BLaER1 (cell line): ENCODE measurements at regions not wholly inside any gene's neighbourhood (a gene's known extent, or its start where the extent isn't known, plus 50 kb on each side); places are given as distances from the start of the nearest gene placed in this dataset.

Experiments
- H3K27ac ChIP-seq: shearing (Covaris generic); formaldehyde crosslinking; 2 replicates; pipeline ENCODE4 v1.8.1; 2022
- H3K27me3 ChIP-seq: shearing (Covaris generic); formaldehyde crosslinking; 2 replicates; pipeline ENCODE4 v1.8.1; 2022
- H3K36me3 ChIP-seq: shearing (Covaris generic); formaldehyde crosslinking; 2 replicates; pipeline ENCODE4 v1.8.1; 2022
- H3K4me1 ChIP-seq: shearing (Covaris generic); formaldehyde crosslinking; 2 replicates; pipeline ENCODE4 v1.8.1; 2022
- H3K4me2 ChIP-seq: shearing (Covaris generic); formaldehyde crosslinking; 2 replicates; pipeline ENCODE4 v1.8.1; 2022
- H3K4me3 ChIP-seq: shearing (Covaris generic); formaldehyde crosslinking; 2 replicates; pipeline ENCODE4 v1.8.1; 2022
- H3K9ac ChIP-seq: shearing (Covaris generic); formaldehyde crosslinking; 2 replicates; pipeline ENCODE4 v1.8.1; 2022
- H3K9me3 ChIP-seq: shearing (Covaris generic); formaldehyde crosslinking; 2 replicates; pipeline ENCODE4 v1.8.1; 2022
- H4K20me1 ChIP-seq: shearing (Covaris generic); formaldehyde crosslinking; 2 replicates; pipeline ENCODE4 v1.8.1; 2022
- Cebpa-rat ChIP-seq: shearing (Covaris generic); IDR thresholded peaks from 2 replicates; pipeline ENCODE4 v1.8.1; 2022

GRCh38 chr6:76435174-76435573, 362.7 kb upstream of the IMPG1 start:
- no peak overlapping the region for H3K4me2 ChIP-seq
- H3K27me3 ChIP-seq = no peaks in the 10 kb centered on the region
- no peak overlapping the region for H3K27ac ChIP-seq
- H3K4me3 ChIP-seq = no peak overlapping the region
- no peak for TF ChIP-seq Cebpa-rat
- peaks cover 7% of the 10 kb centered on the region; the same call in 1 of the 2 replicates for H3K4me1 ChIP-seq
- H3K36me3 ChIP-seq = no peaks in the 10 kb centered on the region
- H4K20me1 ChIP-seq = no peaks in the 10 kb centered on the region
- H3K9ac ChIP-seq = no peak overlapping the region
- no peaks in the 10 kb centered on the region for H3K9me3 ChIP-seq

GRCh38 chr6:76422511-76423213, 350.2 kb upstream of the IMPG1 start:
- no peak for TF ChIP-seq Cebpa-rat
- H3K4me2 ChIP-seq = no peak overlapping the region
- no peak overlapping the region for H3K4me3 ChIP-seq
- no peak overlapping the region for H3K27ac ChIP-seq
- H3K9me3 ChIP-seq = no peaks in the 10 kb centered on the region
- no peaks in the 10 kb centered on the region for H3K36me3 ChIP-seq
- H3K4me1 ChIP-seq = no peaks in the 10 kb centered on the region
- H3K27me3 ChIP-seq = no peaks in the 10 kb centered on the region
- no peaks in the 10 kb centered on the region for H4K20me1 ChIP-seq
- H3K9ac ChIP-seq = no peak overlapping the region

- H3K27ac ChIP-seq = no peak overlapping the region
- no peaks in the 10 kb centered on the region for H4K20me1 ChIP-seq
- no peaks in the 10 kb centered on the region for H3K9me3 ChIP-seq
- no peaks in the 10 kb centered on the region for H3K4me1 ChIP-seq
- no peak overlapping the region for H3K4me2 ChIP-seq
- no peaks in the 10 kb centered on the region for H3K36me3 ChIP-seq
- TF ChIP-seq Cebpa-rat = no peak
- H3K27me3 ChIP-seq = no peaks in the 10 kb centered on the region
- H3K4me3 ChIP-seq = no peak overlapping the region
- no peak overlapping the region for H3K9ac ChIP-seq
Observed at GRCh38 chr6:76420094-76420493, 347.6 kb upstream of the IMPG1 start.

- TF ChIP-seq Cebpa-rat = no peak
- Histone ChIP-seq H3K4me2 (no peak overlapping the region), H3K4me3 (no peak overlapping the region), H3K36me3 (no peaks in the 10 kb centered on the region), H3K27me3 (no peaks in the 10 kb centered on the region), H3K4me1 (no peaks in the 10 kb centered on the region), H3K9me3 (no peaks in the 10 kb centered on the region), H3K27ac (no peak overlapping the region), H4K20me1 (no peaks in the 10 kb centered on the region), H3K9ac (no peak overlapping the region)
Observed at GRCh38 chr6:76418560-76419223, 346.2 kb upstream of the IMPG1 start.

- Histone ChIP-seq H3K9me3 (no peaks in the 10 kb centered on the region), H3K4me1 (no peaks in the 10 kb centered on the region), H3K9ac (no peak overlapping the region), H3K27ac (no peak overlapping the region), H3K36me3 (no peaks in the 10 kb centered on the region), H3K27me3 (no peaks in the 10 kb centered on the region), H3K4me2 (no peak overlapping the region), H4K20me1 (no peaks in the 10 kb centered on the region), H3K4me3 (no peak overlapping the region)
- TF ChIP-seq Cebpa-rat = no peak
Observed at GRCh38 chr6:76416821-76417605, 344.6 kb upstream of the IMPG1 start.

GRCh38 chr6:76403064-76403463, 330.6 kb upstream of the IMPG1 start:
- H3K4me1 ChIP-seq = no peaks in the 10 kb centered on the region
- no peak overlapping the region for H3K4me2 ChIP-seq
- H3K27ac ChIP-seq = no peak overlapping the region
- no peak overlapping the region for H3K4me3 ChIP-seq
- H3K9me3 ChIP-seq = no peaks in the 10 kb centered on the region
- no peak for TF ChIP-seq Cebpa-rat
- H3K27me3 ChIP-seq = no peaks in the 10 kb centered on the region
- no peaks in the 10 kb centered on the region for H4K20me1 ChIP-seq
- H3K9ac ChIP-seq = no peak overlapping the region
- H3K36me3 ChIP-seq = no peaks in the 10 kb centered on the region

- no peak overlapping the region for H3K4me2 ChIP-seq
- no peaks in the 10 kb centered on the region for H3K9me3 ChIP-seq
- no peaks in the 10 kb centered on the region for H3K27me3 ChIP-seq
- H3K9ac ChIP-seq = no peak overlapping the region
- no peak overlapping the region for H3K4me3 ChIP-seq
- no peak for TF ChIP-seq Cebpa-rat
- no peaks in the 10 kb centered on the region for H3K4me1 ChIP-seq
- H3K36me3 ChIP-seq = no peaks in the 10 kb centered on the region
- no peak overlapping the region for H3K27ac ChIP-seq
- H4K20me1 ChIP-seq = no peaks in the 10 kb centered on the region
Observed at GRCh38 chr6:76397966-76398365, 325.5 kb upstream of the IMPG1 start.

- Histone ChIP-seq H3K9ac (no peak overlapping the region), H4K20me1 (no peaks in the 10 kb centered on the region), H3K27ac (no peak overlapping the region), H3K4me3 (no peak overlapping the region), H3K4me2 (no peak overlapping the region), H3K27me3 (no peaks in the 10 kb centered on the region), H3K36me3 (no peaks in the 10 kb centered on the region), H3K9me3 (no peaks in the 10 kb centered on the region; the same call in 1 of the 2 replicates), H3K4me1 (no peaks in the 10 kb centered on the region)
- no peak for TF ChIP-seq Cebpa-rat
Observed at GRCh38 chr6:76382201-76382600, 309.7 kb upstream of the IMPG1 start.

GRCh38 chr6:76381612-76382011, 309.1 kb upstream of the IMPG1 start:
- no peak for TF ChIP-seq Cebpa-rat
- no peaks in the 10 kb centered on the region for H3K36me3 ChIP-seq
- H3K27ac ChIP-seq = no peak overlapping the region
- H3K4me1 ChIP-seq = no peaks in the 10 kb centered on the region
- H3K9me3 ChIP-seq = no peaks in the 10 kb centered on the region; the same call in 1 of the 2 replicates
- H3K27me3 ChIP-seq = no peaks in the 10 kb centered on the region
- H3K9ac ChIP-seq = no peak overlapping the region
- H3K4me3 ChIP-seq = no peak overlapping the region
- H3K4me2 ChIP-seq = no peak overlapping the region
- H4K20me1 ChIP-seq = no peaks in the 10 kb centered on the region

GRCh38 chr6:76351275-76351674, 278.8 kb upstream of the IMPG1 start:
- no peak for TF ChIP-seq Cebpa-rat
- H3K4me2 ChIP-seq = no peak overlapping the region
- H3K27me3 ChIP-seq = no peaks in the 10 kb centered on the region
- H3K4me1 ChIP-seq = no peaks in the 10 kb centered on the region
- no peak overlapping the region for H3K9ac ChIP-seq
- H3K9me3 ChIP-seq = no peaks in the 10 kb centered on the region
- no peaks in the 10 kb centered on the region for H4K20me1 ChIP-seq
- no peak overlapping the region for H3K4me3 ChIP-seq
- no peak overlapping the region for H3K27ac ChIP-seq
- no peaks in the 10 kb centered on the region for H3K36me3 ChIP-seq
